GM21515 (cell line): ENCODE measurements at regions not wholly inside any gene's neighbourhood (a gene's known extent, or its start where the extent isn't known, plus 50 kb on each side); places are given as distances from the start of the nearest gene placed in this dataset.

Source experiments
- ATAC-seq: cut with Tn5 transposase; IDR thresholded peaks from one replicate; pipeline ENCODE4 v1.9.1; 2021; ENCODE audit not compliant: unreplicated experiment

GRCh38 chr4:181957088-181957487 lies 286.1 kb upstream of the TENM3 start:
- no peak for ATAC-seq

- no peak for ATAC-seq
These were observed 284.8 kb upstream of the TENM3 start for GRCh38 chr4:181958446-181958845.

GRCh38 chr4:181959121-181959520 lies 284.1 kb upstream of the TENM3 start:
- no peak for ATAC-seq

GRCh38 chr4:181960384-181960783 lies 282.8 kb upstream of the TENM3 start:
- no peak for ATAC-seq

GRCh38 chr4:181962321-181962720 lies 280.9 kb upstream of the TENM3 start:
- no peak for ATAC-seq

- no peak for ATAC-seq
These were observed 278.5 kb upstream of the TENM3 start for GRCh38 chr4:181964731-181965130.

GRCh38 chr4:181966104-181966551 lies 277.1 kb upstream of the TENM3 start:
- no peak for ATAC-seq

- no peak for ATAC-seq
These were observed 275.8 kb upstream of the TENM3 start for GRCh38 chr4:181967401-181967800.

- no peak for ATAC-seq
These were observed 274.8 kb upstream of the TENM3 start for GRCh38 chr4:181968371-181968770.

- no peak for ATAC-seq
These were observed 274.1 kb upstream of the TENM3 start for GRCh38 chr4:181969151-181969550.

GRCh38 chr4:181970366-181970765 lies 272.8 kb upstream of the TENM3 start:
- ATAC-seq, result no peak

- ATAC-seq, result peak; percentile 73
These were observed 271.8 kb upstream of the TENM3 start for GRCh38 chr4:181971411-181971810.

- no peak for ATAC-seq
These were observed 271.2 kb upstream of the TENM3 start for GRCh38 chr4:181971973-181972372.

- no peak for ATAC-seq
These were observed 266.4 kb upstream of the TENM3 start for GRCh38 chr4:181976764-181977163.

- ATAC-seq, result no peak
These were observed 260.8 kb upstream of the TENM3 start for GRCh38 chr4:181982437-181982836.

GRCh38 chr4:181982856-181983255 lies 260.3 kb upstream of the TENM3 start:
- no peak for ATAC-seq

- no peak for ATAC-seq
These were observed 255.8 kb upstream of the TENM3 start for GRCh38 chr4:181987392-181987791.

GRCh38 chr4:181989071-181989470 lies 254.1 kb upstream of the TENM3 start:
- no peak for ATAC-seq

GRCh38 chr4:181991369-181992108 lies 251.7 kb upstream of the TENM3 start:
- ATAC-seq, result no peak

- ATAC-seq, result no peak
These were observed 244.6 kb upstream of the TENM3 start for GRCh38 chr4:181998398-181999295.

GRCh38 chr4:182000077-182000476 lies 243.1 kb upstream of the TENM3 start:
- ATAC-seq, result no peak

- no peak for ATAC-seq
These were observed 232.3 kb upstream of the TENM3 start for GRCh38 chr4:182010876-182011275.
